ENCODE measurements at regions not wholly inside any gene's neighbourhood (a gene's known extent, or its start where the extent isn't known, plus 50 kb on each side); places are given as distances from the start of the nearest gene placed in this dataset.

DNA sequence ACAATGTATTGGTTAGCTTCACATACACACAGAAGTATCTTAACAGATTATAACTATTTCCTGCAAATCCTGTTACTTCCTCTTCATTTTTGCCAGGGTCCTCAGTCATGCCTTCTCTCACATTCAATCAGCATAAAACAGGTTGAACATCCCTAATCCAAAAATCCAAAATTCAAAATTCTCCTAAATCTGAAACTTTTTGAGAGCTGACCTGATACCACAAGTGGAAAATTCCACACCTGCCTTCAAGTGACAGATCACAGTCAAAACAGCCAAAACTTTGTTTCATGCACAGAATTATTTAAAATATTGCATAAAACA, 62.9 kb upstream of the FBXO28 start:
- TF ChIP-seq ARNT (IDR thresholded peaks at IDR 0.05) (no peak), BHLHE40 (IDR thresholded peaks at IDR 0.05; ENCODE audit: borderline replicate concordance) (no peak), SUZ12 (IDR thresholded peaks at IDR 0.05) (no peak), FOXM1 (IDR thresholded peaks at IDR 0.05; ENCODE audit: borderline replicate concordance) (no peak)
